ENCODE measurements at regions not wholly inside any gene's neighbourhood (a gene's known extent, or its start where the extent isn't known, plus 50 kb on each side); places are given as distances from the start of the nearest gene placed in this dataset.

GRCh38 chr5:52107210-52107905, 680.4 kb upstream of the ITGA1 start:
- no peak for TF ChIP-seq CTCF (IDR thresholded peaks at IDR 0.05)
- no peak for TF ChIP-seq POLR2A (IDR thresholded peaks at IDR 0.05)

Data from esophagus squamous epithelium (tissue), 4 donors.